K562 (cell line): ENCODE measurements at regions not wholly inside any gene's neighbourhood (a gene's known extent, or its start where the extent isn't known, plus 50 kb on each side); places are given as distances from the start of the nearest gene placed in this dataset.
A peak's percentile ranks its signal among the peaks of the same experiment; 100 is the strongest.

Experiments
- ATAC-seq: fragments of 200-7000 bp; cut with Tn5 transposase; 3 replicates; pipeline ENCODE4 v1.9.1; 2020; ENCODE audit warnings: moderate library complexity
- BruUV-seq: library from RNA; stranded (reverse); fragments of 400-500 nt; replicated peaks from 2 replicates; lab custom pipeline; 2021; lab: Mats Ljungman, UMichigan
- CTCF ChIA-PET: fragments of 300-600 bp; formaldehyde crosslinking; extraction: SDS; loops from one replicate; lab custom pipeline; 2021; ENCODE audit warnings: low intra/inter-chr PET ratio; lab: Yijun Ruan, JAX
- POLR2A ChIA-PET: fragments of 300-600, 350-650 bp; sonication (Branson Sonifier 250); formaldehyde crosslinking; extraction: SDS; loops from one replicate; lab custom pipeline; 2021; ENCODE audit warnings: antibody characterized with exemption, inconsistent platforms; lab: Yijun Ruan, JAX
- DNase-seq, 4 experiments: peaks; one replicate each; pipeline versions ENCODE4 v3.0.0 to v3.0.0-alpha.2; 2011 to 2018; ENCODE audit warnings: low spot score in 3 of 4, mixed read lengths in 3 of 4; ENCODE audit errors: extremely low read depth in 1 of 4
- FAIRE-seq: peaks from 2 replicates; lab custom pipeline; 2011; peaks lifted over from hg19 to GRCh38; lab: Jason Lieb, UNC
- H2AFZ ChIP-seq: 2 replicates; pipeline ENCODE4 v1.6.0; 2011; ENCODE audit warnings: low read depth, low read length, control low read depth, inconsistent platforms
- H3K27ac ChIP-seq: fragments of 200-600 bp; 3 replicates; pipeline ENCODE4 v1.8.0; 2011; ENCODE audit warnings: low read depth, mild to moderate bottlenecking, control low read depth, inconsistent platforms, low read length, moderate library complexity, mixed read lengths; ENCODE audit errors: extremely low read depth
- H3K27me3 ChIP-seq, 2 experiments: fragments of 300-600 bp in 1 of 2; 2 replicates in 1 of 2; 3 replicates in 1 of 2; pipeline versions ENCODE4 v1.6.0 to v1.8.0; 2011; ENCODE audit warnings: inconsistent platforms in 2 of 2, low read length in 2 of 2, mild to moderate bottlenecking in 1 of 2, mixed read lengths in 1 of 2, moderate library complexity in 1 of 2; ENCODE audit not compliant: control insufficient read depth in 2 of 2, insufficient read depth in 2 of 2
- H3K36me3 ChIP-seq: fragments of 300-600 bp; 3 replicates; pipeline ENCODE4 v1.8.0; 2011; ENCODE audit warnings: mild to moderate bottlenecking, low read length, inconsistent platforms; ENCODE audit not compliant: control insufficient read depth, insufficient read depth
- H3K4me1 ChIP-seq, 2 experiments: fragments of 200-600 bp in 1 of 2; replicated peaks in 1 of 2; 2 replicates in 1 of 2; 3 replicates in 1 of 2; pipeline versions ENCODE4 v1.5.1 to v1.8.0; 2011; ENCODE audit warnings: inconsistent platforms in 2 of 2, low read length in 2 of 2, mild to moderate bottlenecking in 1 of 2, mixed read lengths in 1 of 2, moderate library complexity in 1 of 2; ENCODE audit not compliant: control insufficient read depth in 2 of 2, insufficient read depth in 2 of 2
- H3K4me2 ChIP-seq: 2 replicates; pipeline ENCODE4 v1.6.1; 2011; ENCODE audit warnings: low read length, control low read depth, inconsistent platforms, mixed read lengths; ENCODE audit not compliant: insufficient read depth
- H3K4me3 ChIP-seq: fragments of 200-600 bp; sonication (generic), shearing (Covaris generic); 2 replicates; pipeline ENCODE4 v1.5.1; 2016; ENCODE audit warnings: control low read depth, inconsistent platforms
- H3K79me2 ChIP-seq: fragments of 200-600 bp; 3 replicates; pipeline ENCODE4 v1.8.0; 2011; ENCODE audit warnings: low read length, inconsistent platforms; ENCODE audit not compliant: control insufficient read depth, insufficient read depth
- H3K9ac ChIP-seq, 2 experiments: 2 replicates each; pipeline versions ENCODE4 v1.6.0 to v1.6.1; 2011; ENCODE audit warnings: low read depth in 2 of 2, low read length in 2 of 2, control low read depth in 1 of 2, inconsistent platforms in 1 of 2, mild to moderate bottlenecking in 1 of 2, mixed read lengths in 1 of 2; ENCODE audit not compliant: insufficient read depth in 1 of 2
- H3K9me1 ChIP-seq: one replicate; pipeline ENCODE4 v1.6.0; 2011; ENCODE audit warnings: inconsistent platforms, mild to moderate bottlenecking, low read length, moderate library complexity; ENCODE audit not compliant: control insufficient read depth, insufficient read depth
- H3K9me3 ChIP-seq: replicated peaks from 2 replicates; pipeline ENCODE4 v1.5.1; 2011; ENCODE audit warnings: low read depth, low read length, inconsistent platforms; ENCODE audit not compliant: control insufficient read depth, insufficient read depth
- H4K20me1 ChIP-seq: replicated peaks from 2 replicates; pipeline ENCODE4 v1.6.1; 2011; ENCODE audit warnings: low read length, inconsistent platforms, mixed read lengths; ENCODE audit not compliant: control insufficient read depth, insufficient read depth
- BMI1 ChIP-seq: fragments of 150-350 bp; IDR thresholded peaks from 2 replicates; pipeline ENCODE4 v1.6.1; 2014; ENCODE audit warnings: low read length
- CREM ChIP-seq: IDR thresholded peaks from 2 replicates; pipeline ENCODE4 v1.6.1; 2014; ENCODE audit warnings: antibody characterized with exemption, low read depth
- DIDO1 ChIP-seq: fragments of 450-650 bp; IDR thresholded peaks from 2 replicates; pipeline ENCODE4 v1.6.1; 2016; ENCODE audit warnings: low read depth, missing biosample characterization, missing genetic modification characterization
- HDAC3 ChIP-seq: fragments of 450-650 bp; IDR thresholded peaks from 2 replicates; pipeline ENCODE4 v1.6.1; 2018; ENCODE audit warnings: borderline replicate concordance, mild to moderate bottlenecking, moderate library complexity; ENCODE audit not compliant: partially characterized antibody
- MYNN ChIP-seq, 2 experiments: sonication (generic); formaldehyde crosslinking in 1 of 2; IDR thresholded peaks; 2 replicates each; pipeline versions ENCODE4 v1.5.0 to v1.6.1; 2016 to 2020; ENCODE audit warnings: antibody characterized with exemption in 1 of 2, missing genetic modification reagents in 1 of 2
- NCOA2 ChIP-seq, 2 experiments: fragments of 450-650 bp; IDR thresholded peaks; 2 replicates each; pipeline ENCODE4 v1.6.1; 2018; ENCODE audit warnings: mild to moderate bottlenecking in 2 of 2, moderate library complexity in 1 of 2; ENCODE audit not compliant: partially characterized antibody in 2 of 2
- NCOR1 ChIP-seq: fragments of 450-650 bp; IDR thresholded peaks from 2 replicates; pipeline ENCODE4 v1.6.1; 2016; ENCODE audit warnings: mild to moderate bottlenecking, moderate library complexity
- POLR2G ChIP-seq: fragments of 200-400 bp; formaldehyde crosslinking; IDR thresholded peaks from 2 replicates; pipeline ENCODE4 v1.6.1; 2017; ENCODE audit warnings: low read depth, mild to moderate bottlenecking, antibody characterized with exemption, low read length, moderate library complexity
- PREB ChIP-seq: sonication (generic); formaldehyde crosslinking; IDR thresholded peaks from 2 replicates; pipeline ENCODE4 v1.8.1; 2023; ENCODE audit warnings: mild to moderate bottlenecking, missing genetic modification reagents
- SIX5 ChIP-seq, 2 experiments: IDR thresholded peaks; 2 replicates each; pipeline ENCODE4 v1.6.1; 2011; ENCODE audit warnings: low read length in 2 of 2, borderline replicate concordance in 1 of 2, low read depth in 1 of 2, mild to moderate bottlenecking in 1 of 2, moderate library complexity in 1 of 2; ENCODE audit not compliant: insufficient read depth in 1 of 2
- TEAD2 ChIP-seq: fragments of 450-650 bp; IDR thresholded peaks from 2 replicates; pipeline ENCODE4 v1.6.1; 2016; ENCODE audit warnings: missing genetic modification characterization, control low read depth, missing compliant biosample characterization
- ZNF384 ChIP-seq: IDR thresholded peaks from 2 replicates; pipeline ENCODE4 v1.6.1; 2012; ENCODE audit warnings: low read depth, low read length, improper control_type of control experiment
- WGBS: fragments of 100-300 bp; shearing (Covaris generic); methylation state at CpG from one replicate; pipeline ENCODE4 v1.1.6; 2016; ENCODE audit warnings: low coverage, mixed read lengths; ENCODE audit not compliant: insufficient coverage; ENCODE audit errors: missing lambda C conversion rate; 5-methylcytosine and 5-hydroxymethylcytosine counted together
- in situ Hi-C: fragments of 300-500 bp; cut with MboI; formaldehyde crosslinking; loops from 4 replicates; pipeline ENCODE4 v1.15.0; 2018; ENCODE audit warnings: inconsistent platforms, mixed read lengths
- intact Hi-C: fragments of 100-400 bp; cut with micrococcal nuclease; formaldehyde crosslinking; loops from 2 replicates; pipeline ENCODE4 v1.14.2; 2022

- 60% methylated on average over 1 of the region's 1 CpG for WGBS
- Histone ChIP-seq H3K9me3 (no peaks in the 10 kb centered on the region), H3K9me1 (no peaks in the 10 kb centered on the region), H3K27ac (no peak overlapping the region), H3K79me2 (no peaks in the 10 kb centered on the region), H3K27me3 (no peaks in the 10 kb centered on the region), H3K36me3 (no peaks in the 10 kb centered on the region), H4K20me1 (no peaks in the 10 kb centered on the region), H3K9ac (no peak overlapping the region), H3K4me2 (no peak overlapping the region), H3K4me3 (no peak overlapping the region), H2AFZ (peak overlapping the region; percentile 42; the same call in 1 of the 2 replicates), H3K4me1 (peaks cover 15 to 27% of the 10 kb centered on the region in 2 experiments)
- TF ChIP-seq BMI1: no peak
- TF ChIP-seq ZNF384: peak; percentile 16; the same call in 1 of the 2 replicates
- ChIA-PET CTCF (no interaction called here), POLR2A (interaction anchor here (0.8 kb wide), 1 partner anchor 150 kb away, joined by 3 read pairs; no protein-coding TSS in a partner anchor)
- no peak for FAIRE-seq
- in situ Hi-C loops: no loop called here
- no TSS peak for BruUV-seq
- intact Hi-C loops: no loop called here
- no peak for ATAC-seq
- DNase-seq: no peak
These were observed 137.9 kb upstream of the HES1 start for GRCh38 chr3:193998123-193998448.

GRCh38 chr3:193998628-193999195 lies 137.2 kb upstream of the HES1 start:
- ATAC-seq (no peak), DNase-seq (no peak), FAIRE-seq (no peak)
- Histone ChIP-seq H3K27ac (no peak overlapping the region), H3K79me2 (no peaks in the 10 kb centered on the region), H2AFZ (no peak overlapping the region), H4K20me1 (no peaks in the 10 kb centered on the region), H3K9me3 (no peaks in the 10 kb centered on the region), H3K9me1 (no peaks in the 10 kb centered on the region), H3K9ac (no peak overlapping the region), H3K4me2 (no peak overlapping the region), H3K4me1 (peaks cover 21 to 31% of the 10 kb centered on the region in 2 experiments), H3K4me3 (no peak overlapping the region), H3K36me3 (no peaks in the 10 kb centered on the region), H3K27me3 (no peaks in the 10 kb centered on the region)
- no TSS peak for BruUV-seq
- in situ Hi-C loops: no loop called here
- intact Hi-C loops: no loop called here
- CTCF ChIA-PET: no interaction called here
- POLR2A ChIA-PET: interaction anchor here (0.8 kb wide), 2 partner anchors 150 to 217 kb away, joined by 3 read pairs; no protein-coding TSS in a partner anchor
- WGBS: 84% methylated on average over 12 of the region's 12 CpGs
- TF ChIP-seq NCOA2 (IDR thresholded peaks at IDR 0.05; ENCODE audit: partially characterized antibody in 2 of 2) (no peak), POLR2G (no peak), SIX5 (IDR thresholded peaks at IDR 0.05; ENCODE audit: borderline replicate concordance in 1 of 2, insufficient read depth in 1 of 2, low read depth in 1 of 2, low read length in 2 of 2) (no peak), PREB (CRISPR knock-in tag) (no peak), TEAD2 (tag) (no peak), HDAC3 (no peak), NCOR1 (no peak), MYNN (IDR thresholded peaks at IDR 0.05) (no peak), MYNN (CRISPR knock-in tag; IDR thresholded peaks at IDR 0.05) (no peak), CREM (no peak), DIDO1 (no peak)
